Smooth muscle cell (in vitro differentiated cells): ENCODE measurements at regions not wholly inside any gene's neighbourhood (a gene's known extent, or its start where the extent isn't known, plus 50 kb on each side); places are given as distances from the start of the nearest gene placed in this dataset.

Experiments
- DNase-seq: peaks from one replicate; lab custom pipeline; 2025; ENCODE audit not compliant: unreplicated experiment; lab: John Stamatoyannopoulos, UW
- H2AFZ ChIP-seq: fragments of 200-600 bp; sonication (generic); 2 replicates; pipeline ENCODE4 v1.6.0; 2016; ENCODE audit warnings: antibody characterized with exemption, low read depth, mild to moderate bottlenecking
- H3F3A ChIP-seq: fragments of 200-600 bp; sonication (generic); 2 replicates; pipeline ENCODE4 v1.6.0; 2017; ENCODE audit warnings: antibody characterized with exemption, low read depth
- H3K27ac ChIP-seq: fragments of 200-600 bp; sonication (generic); 2 replicates; pipeline ENCODE4 v1.5.1; 2016; ENCODE audit warnings: low read depth, mild to moderate bottlenecking
- H3K27me3 ChIP-seq: fragments of 200-600 bp; sonication (generic); 2 replicates; pipeline ENCODE4 v1.6.1; 2016; ENCODE audit warnings: low read depth, mild to moderate bottlenecking
- H3K36me3 ChIP-seq: fragments of 200-600 bp; sonication (generic); 2 replicates; pipeline ENCODE4 v1.5.1; 2016; ENCODE audit warnings: low read depth
- H3K4me1 ChIP-seq: fragments of 200-600 bp; sonication (generic); 2 replicates; pipeline ENCODE4 v1.5.1; 2016; ENCODE audit warnings: low read depth
- H3K4me2 ChIP-seq: fragments of 200-600 bp; sonication (generic); 2 replicates; pipeline ENCODE4 v1.6.0; 2016; ENCODE audit warnings: mild to moderate bottlenecking
- H3K4me3 ChIP-seq: fragments of 200-600 bp; sonication (generic); 2 replicates; pipeline ENCODE4 v1.5.1; 2016; ENCODE audit warnings: mild to moderate bottlenecking
- H3K79me2 ChIP-seq: fragments of 200-600 bp; sonication (generic); 2 replicates; pipeline ENCODE4 v1.6.0; 2016; ENCODE audit warnings: low read depth, mild to moderate bottlenecking
- H3K9ac ChIP-seq: fragments of 200-600 bp; sonication (generic); 2 replicates; pipeline ENCODE4 v1.6.0; 2016; ENCODE audit warnings: low read depth
- H3K9me3 ChIP-seq: fragments of 200-600 bp; sonication (generic); replicated peaks from 2 replicates; pipeline ENCODE4 v1.5.1; 2016; ENCODE audit warnings: low read depth
- H4K20me1 ChIP-seq: fragments of 200-600 bp; sonication (generic); 2 replicates; pipeline ENCODE4 v1.6.0; 2016; ENCODE audit warnings: low read depth
- WGBS: methylation state at CpG from one replicate; pipeline ENCODE4 v1.1.7; 2016; ENCODE audit warnings: low lambda C conversion rate; 5-methylcytosine and 5-hydroxymethylcytosine counted together
- TF ChIP-seq, protein P1 (sequence below): fragments of 200-600 bp; sonication (generic); IDR thresholded peaks from 2 replicates; pipeline ENCODE4 v1.5.1; 2017; ENCODE audit warnings: borderline replicate concordance, mild to moderate bottlenecking, antibody characterized with exemption; ENCODE audit not compliant: insufficient read depth, poor library complexity, severe bottlenecking

- no peak overlapping the region for H3K27ac ChIP-seq
- H4K20me1 ChIP-seq: peaks cover 96% of the 10 kb centered on the region
- no peak for DNase-seq
- peaks cover 5% of the 10 kb centered on the region for H3K79me2 ChIP-seq
- H3K9me3 ChIP-seq: no peaks in the 10 kb centered on the region
- H3K9ac ChIP-seq: no peak overlapping the region
- H3K4me2 ChIP-seq: no peak overlapping the region
- TF ChIP-seq, protein P1, sequence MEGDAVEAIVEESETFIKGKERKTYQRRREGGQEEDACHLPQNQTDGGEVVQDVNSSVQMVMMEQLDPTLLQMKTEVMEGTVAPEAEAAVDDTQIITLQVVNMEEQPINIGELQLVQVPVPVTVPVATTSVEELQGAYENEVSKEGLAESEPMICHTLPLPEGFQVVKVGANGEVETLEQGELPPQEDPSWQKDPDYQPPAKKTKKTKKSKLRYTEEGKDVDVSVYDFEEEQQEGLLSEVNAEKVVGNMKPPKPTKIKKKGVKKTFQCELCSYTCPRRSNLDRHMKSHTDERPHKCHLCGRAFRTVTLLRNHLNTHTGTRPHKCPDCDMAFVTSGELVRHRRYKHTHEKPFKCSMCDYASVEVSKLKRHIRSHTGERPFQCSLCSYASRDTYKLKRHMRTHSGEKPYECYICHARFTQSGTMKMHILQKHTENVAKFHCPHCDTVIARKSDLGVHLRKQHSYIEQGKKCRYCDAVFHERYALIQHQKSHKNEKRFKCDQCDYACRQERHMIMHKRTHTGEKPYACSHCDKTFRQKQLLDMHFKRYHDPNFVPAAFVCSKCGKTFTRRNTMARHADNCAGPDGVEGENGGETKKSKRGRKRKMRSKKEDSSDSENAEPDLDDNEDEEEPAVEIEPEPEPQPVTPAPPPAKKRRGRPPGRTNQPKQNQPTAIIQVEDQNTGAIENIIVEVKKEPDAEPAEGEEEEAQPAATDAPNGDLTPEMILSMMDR: no peak
- 95% methylated on average over 12 of the region's 18 CpGs for WGBS
- H3K36me3 ChIP-seq: no peaks in the 10 kb centered on the region
- H3F3A ChIP-seq: no peaks in the 10 kb centered on the region
- H2AFZ ChIP-seq: no peak overlapping the region
- H3K4me1 ChIP-seq: peaks cover 10% of the 10 kb centered on the region
- no peaks in the 10 kb centered on the region for H3K27me3 ChIP-seq
- no peak overlapping the region for H3K4me3 ChIP-seq
Observed at GRCh38 chr16:85258629-85259028, 146.4 kb upstream of the CIBAR2 start.

DNA sequence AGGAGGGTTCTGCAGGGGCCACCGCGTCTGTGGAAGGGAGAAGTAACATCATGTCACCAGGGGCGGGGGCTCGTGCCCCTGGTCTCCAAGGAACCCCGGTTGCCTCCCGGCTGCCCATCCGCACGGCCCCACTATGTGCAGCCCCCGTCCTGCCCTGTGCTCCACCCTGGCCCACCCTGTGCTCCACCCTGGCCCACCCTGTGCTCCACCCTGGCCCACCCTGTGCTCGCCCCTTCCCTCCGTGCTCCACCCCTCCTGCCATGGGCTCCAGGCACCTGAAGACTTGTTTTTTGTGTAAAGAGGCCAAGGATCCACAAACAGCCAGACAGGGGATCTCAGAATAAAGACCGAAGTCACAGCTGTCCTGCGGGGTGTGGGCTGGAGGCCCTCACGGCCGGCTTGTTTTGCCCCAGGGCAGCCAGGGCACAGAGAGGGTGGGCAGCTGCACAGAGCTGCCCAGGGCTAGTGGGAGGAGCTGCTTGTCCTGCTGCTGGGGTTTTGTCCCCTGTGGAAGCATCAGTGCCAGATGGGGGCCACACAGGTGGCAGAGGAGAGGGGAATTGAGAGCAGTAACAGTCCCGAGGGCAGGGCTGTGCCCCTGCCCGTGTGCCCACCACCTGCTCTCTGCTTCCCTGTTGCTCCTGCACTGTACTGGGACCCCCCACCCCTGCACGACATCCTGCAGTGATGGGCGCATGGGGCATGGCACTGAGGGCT, 147.0 kb upstream of the CIBAR2 start:
- DNase-seq: no peak
- WGBS: 91% methylated on average over 17 of the region's 19 CpGs
- no peaks in the 10 kb centered on the region for H3K27me3 ChIP-seq

GRCh38 chr16:85259832-85260167, 147.5 kb upstream of the CIBAR2 start:
- Histone ChIP-seq H3K4me3 (no peak overlapping the region), H3K9me3 (no peaks in the 10 kb centered on the region), H3K27ac (no peak overlapping the region), H3K79me2 (peaks cover 5% of the 10 kb centered on the region), H2AFZ (no peak overlapping the region), H3F3A (no peaks in the 10 kb centered on the region), H3K4me1 (peaks cover 10% of the 10 kb centered on the region), H3K36me3 (no peaks in the 10 kb centered on the region), H3K27me3 (no peaks in the 10 kb centered on the region), H3K4me2 (no peak overlapping the region), H4K20me1 (peaks cover 96% of the 10 kb centered on the region), H3K9ac (no peak overlapping the region)
- WGBS: 92% methylated on average over 9 of the region's 9 CpGs
- TF ChIP-seq, protein P1: no peak
- no peak for DNase-seq

More for the DNA sequence above, 147.0 kb upstream of the CIBAR2 start:
- no peak overlapping the region for H3K27ac ChIP-seq
- no peak overlapping the region for H3K9ac ChIP-seq
- no peaks in the 10 kb centered on the region for H3F3A ChIP-seq
- TF ChIP-seq, protein P1: no peak
- H3K9me3 ChIP-seq: no peaks in the 10 kb centered on the region
- no peak overlapping the region for H3K4me2 ChIP-seq
- peaks cover 5% of the 10 kb centered on the region for H3K79me2 ChIP-seq
- H3K4me3 ChIP-seq: no peak overlapping the region
- no peaks in the 10 kb centered on the region for H3K36me3 ChIP-seq
- peaks cover 10% of the 10 kb centered on the region for H3K4me1 ChIP-seq
- no peak overlapping the region for H2AFZ ChIP-seq
- H4K20me1 ChIP-seq: peaks cover 96% of the 10 kb centered on the region

DNA sequence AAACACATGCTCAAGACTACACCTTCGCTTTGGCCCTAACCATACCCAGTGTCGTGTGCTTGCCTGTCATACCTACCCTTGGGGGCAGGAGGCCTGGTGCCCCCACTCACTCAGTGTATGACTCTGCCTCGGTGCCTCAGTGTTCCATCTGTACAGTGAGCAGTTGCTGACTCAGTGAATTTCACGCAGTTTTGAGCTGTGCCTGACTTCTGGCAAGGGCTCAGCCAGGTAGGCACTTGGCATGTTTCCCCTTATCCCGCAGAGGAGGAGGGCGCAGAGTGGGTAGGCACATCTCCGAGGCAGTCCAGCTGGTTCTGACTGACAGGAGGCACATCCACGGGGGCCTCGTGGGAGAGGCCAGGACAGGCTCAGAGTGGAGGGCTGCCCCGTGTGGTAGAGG, 148.9 kb upstream of the CIBAR2 start:
- Histone ChIP-seq H3K36me3 (no peaks in the 10 kb centered on the region), H3K4me3 (no peak overlapping the region), H3K4me1 (peaks cover 10% of the 10 kb centered on the region), H2AFZ (no peak overlapping the region), H3K9ac (no peak overlapping the region), H3K27ac (no peak overlapping the region), H3K4me2 (no peak overlapping the region), H3K79me2 (peaks cover 5% of the 10 kb centered on the region), H3K9me3 (no peaks in the 10 kb centered on the region), H3K27me3 (no peaks in the 10 kb centered on the region), H4K20me1 (peaks cover 97% of the 10 kb centered on the region), H3F3A (no peaks in the 10 kb centered on the region)
- no peak for DNase-seq
- 93% methylated on average over 10 of the region's 10 CpGs for WGBS
- TF ChIP-seq, protein P1: no peak
